ENCODE measurements at regions not wholly inside any gene's neighbourhood (a gene's known extent, or its start where the extent isn't known, plus 50 kb on each side); places are given as distances from the start of the nearest gene placed in this dataset.
"Not testable (repeated sequence)": the region's sequence is repeated elsewhere in the genome, so short reads cannot be mapped to it uniquely, and the experiment has no call there.

- no peak overlapping the region for H3K27ac ChIP-seq
- TF ChIP-seq CTCF (IDR thresholded peaks at IDR 0.05) (no peak), POLR2A (IDR thresholded peaks at IDR 0.05) (no peak)
- H3K4me1 ChIP-seq = no peaks in the 10 kb centered on the region
- no peaks in the 10 kb centered on the region for H3K36me3 ChIP-seq
- no peaks in the 10 kb centered on the region for H3K9me3 ChIP-seq
- no peak for DNase-seq
- H3K4me3 ChIP-seq = no peak overlapping the region
- no peaks in the 10 kb centered on the region for H3K27me3 ChIP-seq
Measured at GRCh38 chr16:26985100-26986065, 81.3 kb upstream of the C16orf82 start.

- H3K27me3 ChIP-seq = no peaks in the 10 kb centered on the region
- TF ChIP-seq POLR2A (IDR thresholded peaks at IDR 0.05) = no peak
- no peak for TF ChIP-seq CTCF (IDR thresholded peaks at IDR 0.05)
- H3K27ac ChIP-seq = peak overlapping the region in 2 of 4 donors; percentile 35 to 39
- H3K36me3 ChIP-seq = no peaks in the 10 kb centered on the region
- H3K4me1 ChIP-seq = no peaks in the 10 kb centered on the region
- H3K9me3 ChIP-seq = no peaks in the 10 kb centered on the region
- no peak overlapping the region for H3K4me3 ChIP-seq
- peak in 1 of 3 donors; percentile 39 for DNase-seq
Measured at GRCh38 chr16:26987597-26988010, 79.1 kb upstream of the C16orf82 start.

GRCh38 chr16:26988186-26988585, 78.5 kb upstream of the C16orf82 start:
- Histone ChIP-seq H3K27ac (peak overlapping the region in 2 of 4 donors; percentile 39 to 56), H3K4me1 (no peaks in the 10 kb centered on the region), H3K36me3 (no peaks in the 10 kb centered on the region), H3K9me3 (no peaks in the 10 kb centered on the region), H3K27me3 (no peaks in the 10 kb centered on the region), H3K4me3 (no peak overlapping the region)
- TF ChIP-seq POLR2A (IDR thresholded peaks at IDR 0.05) (no peak), CTCF (IDR thresholded peaks at IDR 0.05) (no peak)
- peak in 1 of 3 donors; percentile 28 for DNase-seq

- peak in 1 of 3 donors; percentile 3 for DNase-seq
- H3K4me1 ChIP-seq, H3K27ac ChIP-seq, H3K9me3 ChIP-seq, H3K27me3 ChIP-seq, H3K4me3 ChIP-seq, H3K36me3 ChIP-seq: not testable (repeated sequence)
Measured at GRCh38 chr16:26990384-26991120, 76.2 kb upstream of the C16orf82 start.

GRCh38 chr16:26992666-26993349, 73.9 kb upstream of the C16orf82 start:
- Histone ChIP-seq H3K9me3 (no peaks in the 10 kb centered on the region), H3K27ac (no peak overlapping the region), H3K4me1 (no peaks in the 10 kb centered on the region), H3K36me3 (no peaks in the 10 kb centered on the region), H3K27me3 (no peaks in the 10 kb centered on the region), H3K4me3 (no peak overlapping the region)
- no peak for TF ChIP-seq CTCF (IDR thresholded peaks at IDR 0.05)
- no peak for TF ChIP-seq POLR2A (IDR thresholded peaks at IDR 0.05)
- peak in 1 of 3 donors; percentile 18 for DNase-seq
